ENCODE measurements at regions not wholly inside any gene's neighbourhood (a gene's known extent, or its start where the extent isn't known, plus 50 kb on each side); places are given as distances from the start of the nearest gene placed in this dataset.

- Histone ChIP-seq H3K4me1 (ENCODE audit: control extremely low read depth in 1 of 4, control insufficient read depth in 4 of 4, insufficient read depth in 4 of 4, low read length in 3 of 4) (peaks cover 0 to 8% (median 4%) of the 10 kb centered on the region in 4 experiments), H3K27me3 (replicated peaks in 2 of 5; ENCODE audit: control insufficient read depth in 4 of 5, insufficient read depth in 5 of 5, low read length in 4 of 5) (no peaks in the 10 kb centered on the region), H3K36me3 (ENCODE audit: control insufficient read depth in 4 of 4, insufficient read depth in 4 of 4, low read length in 3 of 4) (no peaks in the 10 kb centered on the region), H3K9me3 (ENCODE audit: control extremely low read depth in 1 of 5, control insufficient read depth in 4 of 5, insufficient read depth in 2 of 5, low read depth in 1 of 5, low read length in 4 of 5) (no peaks in the 10 kb centered on the region), H3K27ac (ENCODE audit: insufficient read depth in 1 of 2, low read depth in 1 of 2, low read length in 2 of 2, poor library complexity in 1 of 2, severe bottlenecking in 2 of 2) (no peak overlapping the region), H3K4me3 (ENCODE audit: control insufficient read depth in 1 of 7, extremely low read depth in 1 of 7, insufficient read depth in 4 of 7, low read depth in 2 of 7, low read length in 6 of 7) (no peak overlapping the region)
- CTCF ChIA-PET: no interaction called here
- DNase-seq: no peak
- WGBS (ENCODE audit: insufficient coverage): 98% methylated on average over 5 of the region's 7 CpGs
- POLR2A ChIA-PET: interaction anchor here (0.7 kb wide), 1 partner anchor 225 kb away, joined by 3 read pairs; no protein-coding TSS in a partner anchor
Observed at GRCh38 chr2:128396500-128396891, 77.8 kb upstream of the HS6ST1 start.

- Histone ChIP-seq H3K4me1 (ENCODE audit: control extremely low read depth in 1 of 4, control insufficient read depth in 4 of 4, insufficient read depth in 4 of 4, low read length in 3 of 4) (peaks cover 0 to 8% (median 4%) of the 10 kb centered on the region in 4 experiments), H3K36me3 (ENCODE audit: control insufficient read depth in 4 of 4, insufficient read depth in 4 of 4, low read length in 3 of 4) (no peaks in the 10 kb centered on the region), H3K27ac (ENCODE audit: insufficient read depth in 1 of 2, low read depth in 1 of 2, low read length in 2 of 2, poor library complexity in 1 of 2, severe bottlenecking in 2 of 2) (no peak overlapping the region), H3K9me3 (ENCODE audit: control extremely low read depth in 1 of 5, control insufficient read depth in 4 of 5, insufficient read depth in 2 of 5, low read depth in 1 of 5, low read length in 4 of 5) (no peaks in the 10 kb centered on the region), H3K27me3 (replicated peaks in 2 of 5; ENCODE audit: control insufficient read depth in 4 of 5, insufficient read depth in 5 of 5, low read length in 4 of 5) (no peaks in the 10 kb centered on the region), H3K4me3 (ENCODE audit: control insufficient read depth in 1 of 7, extremely low read depth in 1 of 7, insufficient read depth in 4 of 7, low read depth in 2 of 7, low read length in 6 of 7) (no peak overlapping the region)
- no peak for DNase-seq
- WGBS (ENCODE audit: insufficient coverage): no CpG with 5 or more reads among the region's 2 CpGs
- ChIA-PET POLR2A (no interaction called here), CTCF (no interaction called here)
Observed at GRCh38 chr2:128396946-128397345, 78.3 kb upstream of the HS6ST1 start.

GRCh38 chr2:128399256-128399655, 80.6 kb upstream of the HS6ST1 start:
- WGBS (ENCODE audit: insufficient coverage): no CpG with 5 or more reads among the region's 2 CpGs
- Histone ChIP-seq H3K4me3 (ENCODE audit: control insufficient read depth in 1 of 7, extremely low read depth in 1 of 7, insufficient read depth in 4 of 7, low read depth in 2 of 7, low read length in 6 of 7) (no peak overlapping the region), H3K27me3 (replicated peaks in 2 of 5; ENCODE audit: control insufficient read depth in 4 of 5, insufficient read depth in 5 of 5, low read length in 4 of 5) (no peaks in the 10 kb centered on the region), H3K9me3 (ENCODE audit: control extremely low read depth in 1 of 5, control insufficient read depth in 4 of 5, insufficient read depth in 2 of 5, low read depth in 1 of 5, low read length in 4 of 5) (no peaks in the 10 kb centered on the region), H3K4me1 (ENCODE audit: control extremely low read depth in 1 of 4, control insufficient read depth in 4 of 4, insufficient read depth in 4 of 4, low read length in 3 of 4) (peaks cover 0 to 17% (median 4%) of the 10 kb centered on the region in 4 experiments), H3K27ac (ENCODE audit: insufficient read depth in 1 of 2, low read depth in 1 of 2, low read length in 2 of 2, poor library complexity in 1 of 2, severe bottlenecking in 2 of 2) (no peak overlapping the region), H3K36me3 (ENCODE audit: control insufficient read depth in 4 of 4, insufficient read depth in 4 of 4, low read length in 3 of 4) (no peaks in the 10 kb centered on the region)
- POLR2A ChIA-PET: no interaction called here
- DNase-seq: no peak
- CTCF ChIA-PET: no interaction called here

- WGBS (ENCODE audit: insufficient coverage): 100% methylated on average over 1 of the region's 5 CpGs
- CTCF ChIA-PET: no interaction called here
- no peak for DNase-seq
Observed at GRCh38 chr2:128399690-128400291, 81.1 kb upstream of the HS6ST1 start.

GRCh38 chr2:128401680-128402079, 83.0 kb upstream of the HS6ST1 start:
- POLR2A ChIA-PET: no interaction called here
- no peak for DNase-seq
- no peak overlapping the region for H3K4me3 ChIP-seq (ENCODE audit: control insufficient read depth in 1 of 7, extremely low read depth in 1 of 7, insufficient read depth in 4 of 7, low read depth in 2 of 7, low read length in 6 of 7)
- 100% methylated on average over 1 of the region's 8 CpGs for WGBS (ENCODE audit: insufficient coverage)
- H3K9me3 ChIP-seq (ENCODE audit: control extremely low read depth in 1 of 5, control insufficient read depth in 4 of 5, insufficient read depth in 2 of 5, low read depth in 1 of 5, low read length in 4 of 5): no peaks in the 10 kb centered on the region
- CTCF ChIA-PET: no interaction called here
- no peak overlapping the region for H3K27ac ChIP-seq (ENCODE audit: insufficient read depth in 1 of 2, low read depth in 1 of 2, low read length in 2 of 2, poor library complexity in 1 of 2, severe bottlenecking in 2 of 2)
- no peaks in the 10 kb centered on the region for H3K36me3 ChIP-seq (ENCODE audit: control insufficient read depth in 4 of 4, insufficient read depth in 4 of 4, low read length in 3 of 4)
- H3K27me3 ChIP-seq (replicated peaks in 2 of 5; ENCODE audit: control insufficient read depth in 4 of 5, insufficient read depth in 5 of 5, low read length in 4 of 5): no peaks in the 10 kb centered on the region
- H3K4me1 ChIP-seq (ENCODE audit: control extremely low read depth in 1 of 4, control insufficient read depth in 4 of 4, insufficient read depth in 4 of 4, low read length in 3 of 4): peaks cover 0 to 12% (median 0%) of the 10 kb centered on the region in 4 experiments

More at GRCh38 chr2:128399690-128400291, 81.1 kb upstream of the HS6ST1 start:
- H3K4me1 ChIP-seq (ENCODE audit: control extremely low read depth in 1 of 4, control insufficient read depth in 4 of 4, insufficient read depth in 4 of 4, low read length in 3 of 4): peaks cover 0 to 17% (median 4%) of the 10 kb centered on the region in 4 experiments
- no peaks in the 10 kb centered on the region for H3K27me3 ChIP-seq (replicated peaks in 2 of 5; ENCODE audit: control insufficient read depth in 4 of 5, insufficient read depth in 5 of 5, low read length in 4 of 5)
- H3K36me3 ChIP-seq (ENCODE audit: control insufficient read depth in 4 of 4, insufficient read depth in 4 of 4, low read length in 3 of 4): no peaks in the 10 kb centered on the region
- H3K4me3 ChIP-seq (ENCODE audit: control insufficient read depth in 1 of 7, extremely low read depth in 1 of 7, insufficient read depth in 4 of 7, low read depth in 2 of 7, low read length in 6 of 7): no peak overlapping the region
- POLR2A ChIA-PET: no interaction called here
- no peak overlapping the region for H3K27ac ChIP-seq (ENCODE audit: insufficient read depth in 1 of 2, low read depth in 1 of 2, low read length in 2 of 2, poor library complexity in 1 of 2, severe bottlenecking in 2 of 2)
- no peaks in the 10 kb centered on the region for H3K9me3 ChIP-seq (ENCODE audit: control extremely low read depth in 1 of 5, control insufficient read depth in 4 of 5, insufficient read depth in 2 of 5, low read depth in 1 of 5, low read length in 4 of 5)

- ChIA-PET POLR2A (no interaction called here), CTCF (interaction anchor here (1.2 kb wide), 1 partner anchor 20 kb away, joined by 3 read pairs; no protein-coding TSS in a partner anchor)
- no peak for DNase-seq
- Histone ChIP-seq H3K9me3 (ENCODE audit: control extremely low read depth in 1 of 5, control insufficient read depth in 4 of 5, insufficient read depth in 2 of 5, low read depth in 1 of 5, low read length in 4 of 5) (no peaks in the 10 kb centered on the region), H3K4me1 (ENCODE audit: control extremely low read depth in 1 of 4, control insufficient read depth in 4 of 4, insufficient read depth in 4 of 4, low read length in 3 of 4) (peaks cover 0 to 14% (median under 1%) of the 10 kb centered on the region in 4 experiments), H3K36me3 (ENCODE audit: control insufficient read depth in 4 of 4, insufficient read depth in 4 of 4, low read length in 3 of 4) (no peaks in the 10 kb centered on the region), H3K27ac (ENCODE audit: insufficient read depth in 1 of 2, low read depth in 1 of 2, low read length in 2 of 2, poor library complexity in 1 of 2, severe bottlenecking in 2 of 2) (no peak overlapping the region), H3K4me3 (ENCODE audit: control insufficient read depth in 1 of 7, extremely low read depth in 1 of 7, insufficient read depth in 4 of 7, low read depth in 2 of 7, low read length in 6 of 7) (no peak overlapping the region), H3K27me3 (replicated peaks in 2 of 5; ENCODE audit: control insufficient read depth in 4 of 5, insufficient read depth in 5 of 5, low read length in 4 of 5) (no peaks in the 10 kb centered on the region)
- WGBS (ENCODE audit: insufficient coverage): 85% methylated on average over 9 of the region's 13 CpGs
Observed at GRCh38 chr2:128402911-128403670, 84.4 kb upstream of the HS6ST1 start.
